Gastroesophageal sphincter (tissue), 3 donors: ENCODE measurements at regions not wholly inside any gene's neighbourhood (a gene's known extent, or its start where the extent isn't known, plus 50 kb on each side); places are given as distances from the start of the nearest gene placed in this dataset.

Experiments used
- CTCF ChIP-seq, 4 experiments: fragments of 200-600 bp in 2 of 4; fragments of 450-650 bp in 2 of 4; sonication (generic) in 1 of 4; IDR thresholded peaks; one replicate each; pipeline ENCODE4 v1.5.1; 2017 to 2019; ENCODE audit warnings: antibody characterized with exemption in 4 of 4, mild to moderate bottlenecking in 2 of 4, moderate library complexity in 2 of 4
- POLR2A ChIP-seq, 2 donors: fragments of 450-650 bp; IDR thresholded peaks; one replicate each; pipeline ENCODE4 v1.6.1; 2017; ENCODE audit warnings: antibody characterized with exemption in 2 of 2, mild to moderate bottlenecking in 2 of 2, moderate library complexity in 1 of 2

GRCh38 chr9:134496413-134497282 is 145.0 kb upstream of the COL5A1 start:
- no peak for TF ChIP-seq CTCF (IDR thresholded peaks at IDR 0.05)
- no peak for TF ChIP-seq POLR2A (IDR thresholded peaks at IDR 0.05)
